GM12865 (cell line): ENCODE measurements at regions not wholly inside any gene's neighbourhood (a gene's known extent, or its start where the extent isn't known, plus 50 kb on each side); places are given as distances from the start of the nearest gene placed in this dataset.

ENCODE experiments used
- DNase-seq: peaks from one replicate; pipeline ENCODE4 v3.0.0; 2010; ENCODE audit warnings: low read depth
- H3K4me3 ChIP-seq: 2 replicates; pipeline ENCODE4 v1.5.1; 2011; ENCODE audit warnings: mild to moderate bottlenecking, low read depth, low read length, control low read depth
- CTCF ChIP-seq: IDR thresholded peaks from 2 replicates; pipeline ENCODE4 v1.5.1; 2011; ENCODE audit warnings: low read length, control low read depth, low read depth, inconsistent platforms; ENCODE audit not compliant: insufficient read depth; ENCODE audit errors: missing control alignments

- peak overlapping the region; percentile 31 for H3K4me3 ChIP-seq
- TF ChIP-seq CTCF = no peak
- peak; percentile 96 for DNase-seq
Measured at GRCh38 chr11:115924744-115925567, 420.7 kb upstream of the CADM1 start.

GRCh38 chr11:115922876-115923275 is 418.7 kb upstream of the CADM1 start:
- H3K4me3 ChIP-seq = no peak overlapping the region
- DNase-seq = no peak
- no peak for TF ChIP-seq CTCF

- no peak for TF ChIP-seq CTCF
- peak overlapping the region; percentile 19 for H3K4me3 ChIP-seq
- DNase-seq = peak; percentile 63
Measured at GRCh38 chr11:115921986-115922385, 417.8 kb upstream of the CADM1 start.

GRCh38 chr11:115921540-115921939 is 417.3 kb upstream of the CADM1 start:
- DNase-seq = peak; percentile 91
- no peak for TF ChIP-seq CTCF
- H3K4me3 ChIP-seq = peak overlapping the region; percentile 30

GRCh38 chr11:115920841-115921480 is 416.7 kb upstream of the CADM1 start:
- DNase-seq = peak; percentile 74
- H3K4me3 ChIP-seq = peak overlapping the region; percentile 30
- TF ChIP-seq CTCF = no peak

- peak overlapping the region; percentile 30 for H3K4me3 ChIP-seq
- DNase-seq = no peak
- no peak for TF ChIP-seq CTCF
Measured at GRCh38 chr11:115920092-115920461, 415.9 kb upstream of the CADM1 start.
